Esophagus muscularis mucosa (tissue), 4 donors: ENCODE measurements at regions not wholly inside any gene's neighbourhood (a gene's known extent, or its start where the extent isn't known, plus 50 kb on each side); places are given as distances from the start of the nearest gene placed in this dataset.

Experiments
- DNase-seq: peaks from one replicate; pipeline ENCODE4 v3.0.0-alpha.2; 2017; ENCODE audit errors: extremely low spot score
- H3K27ac ChIP-seq, 4 donors: fragments of 200-600 bp; sonication (generic); replicated peaks in 1 of 4; 1 replicate in 3 of 4; 2 replicates in 1 of 4; pipeline ENCODE4 v1.5.1; 2016 to 2019; ENCODE audit warnings: mild to moderate bottlenecking in 1 of 4
- H3K27me3 ChIP-seq, 4 donors: fragments of 200-600 bp; sonication (generic); one replicate each; pipeline versions ENCODE4 v1.5.1 to v1.6.0; 2016 to 2019
- H3K36me3 ChIP-seq, 4 donors: fragments of 200-600 bp; sonication (generic); one replicate each; pipeline ENCODE4 v1.5.1; 2016 to 2019
- H3K4me1 ChIP-seq, 4 donors: fragments of 200-600 bp; sonication (generic); one replicate each; pipeline ENCODE4 v1.5.1; 2016 to 2019
- H3K4me3 ChIP-seq, 4 donors: fragments of 200-600 bp; sonication (generic); 1 replicate in 2 of 4; 2 replicates in 2 of 4; pipeline ENCODE4 v1.5.1; 2016 to 2019; ENCODE audit warnings: mild to moderate bottlenecking in 4 of 4, moderate library complexity in 1 of 4
- H3K9me3 ChIP-seq, 4 donors: fragments of 200-600 bp; sonication (generic); 1 replicate in 3 of 4; 2 replicates in 1 of 4; pipeline ENCODE4 v1.5.1; 2016 to 2019
- EP300 ChIP-seq: sonication (generic); formaldehyde crosslinking; IDR thresholded peaks from one replicate; pipeline ENCODE4 v1.6.1; 2017; ENCODE audit warnings: antibody characterized with exemption
- POLR2A ChIP-seq: fragments of 450-650 bp; IDR thresholded peaks from one replicate; pipeline ENCODE4 v1.6.1; 2017; ENCODE audit warnings: antibody characterized with exemption, moderate library complexity, mild to moderate bottlenecking, low read depth
- POLR2AphosphoS5 ChIP-seq, 2 donors: sonication (generic); formaldehyde crosslinking; IDR thresholded peaks; one replicate each; pipeline ENCODE4 v1.6.1; 2017; ENCODE audit warnings: antibody characterized with exemption in 2 of 2
- WGBS: methylation state at CpG from one replicate; pipeline ENCODE4 v1.1.5; 2018; 5-methylcytosine and 5-hydroxymethylcytosine counted together
- intact Hi-C: fragments of 100-400 bp; cut with DNase I; formaldehyde crosslinking; loops from one replicate; pipeline ENCODE4 v1.15.1; 2023
- TF ChIP-seq, protein P1 (sequence below), 3 experiments: fragments of 200-600 bp in 2 of 3; fragments of 450-650 bp in 1 of 3; sonication (generic) in 2 of 3; IDR thresholded peaks; one replicate each; pipeline ENCODE4 v1.5.1; 2017 to 2019; ENCODE audit warnings: antibody characterized with exemption in 3 of 3, mild to moderate bottlenecking in 2 of 3, moderate library complexity in 1 of 3

DNA sequence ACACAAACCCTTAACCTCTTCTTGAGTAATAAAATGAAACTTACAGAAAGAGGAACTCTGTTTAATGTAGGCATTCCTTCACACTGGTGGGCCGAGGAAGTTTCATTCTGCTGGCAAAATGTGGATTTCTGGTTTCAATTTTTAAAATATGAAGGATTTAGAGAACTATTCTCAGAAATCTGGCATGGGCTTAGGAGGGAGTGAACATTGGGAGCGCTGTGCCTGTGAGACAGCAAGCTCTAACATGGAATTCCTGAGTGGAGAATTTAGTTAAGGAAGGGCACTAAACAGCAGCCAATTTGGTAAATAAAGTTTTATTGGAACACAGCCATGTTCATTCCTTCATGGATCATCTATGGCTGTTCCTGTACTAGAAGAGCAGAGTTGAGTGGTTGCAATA lies 751.8 kb upstream of the IGFBP3 start:
- intact Hi-C loops: no loop called here
- Histone ChIP-seq H3K27me3 (no peaks in the 10 kb centered on the region), H3K36me3 (no peaks in the 10 kb centered on the region), H3K9me3 (no peaks in the 10 kb centered on the region), H3K4me1 (no peaks in the 10 kb centered on the region), H3K27ac (no peak overlapping the region), H3K4me3 (no peak overlapping the region)
- no peak for DNase-seq
- no peak for TF ChIP-seq EP300
- TF ChIP-seq, protein P1, sequence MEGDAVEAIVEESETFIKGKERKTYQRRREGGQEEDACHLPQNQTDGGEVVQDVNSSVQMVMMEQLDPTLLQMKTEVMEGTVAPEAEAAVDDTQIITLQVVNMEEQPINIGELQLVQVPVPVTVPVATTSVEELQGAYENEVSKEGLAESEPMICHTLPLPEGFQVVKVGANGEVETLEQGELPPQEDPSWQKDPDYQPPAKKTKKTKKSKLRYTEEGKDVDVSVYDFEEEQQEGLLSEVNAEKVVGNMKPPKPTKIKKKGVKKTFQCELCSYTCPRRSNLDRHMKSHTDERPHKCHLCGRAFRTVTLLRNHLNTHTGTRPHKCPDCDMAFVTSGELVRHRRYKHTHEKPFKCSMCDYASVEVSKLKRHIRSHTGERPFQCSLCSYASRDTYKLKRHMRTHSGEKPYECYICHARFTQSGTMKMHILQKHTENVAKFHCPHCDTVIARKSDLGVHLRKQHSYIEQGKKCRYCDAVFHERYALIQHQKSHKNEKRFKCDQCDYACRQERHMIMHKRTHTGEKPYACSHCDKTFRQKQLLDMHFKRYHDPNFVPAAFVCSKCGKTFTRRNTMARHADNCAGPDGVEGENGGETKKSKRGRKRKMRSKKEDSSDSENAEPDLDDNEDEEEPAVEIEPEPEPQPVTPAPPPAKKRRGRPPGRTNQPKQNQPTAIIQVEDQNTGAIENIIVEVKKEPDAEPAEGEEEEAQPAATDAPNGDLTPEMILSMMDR (IDR thresholded peaks at IDR 0.05): no peak
- no peak for TF ChIP-seq POLR2AphosphoS5 (IDR thresholded peaks at IDR 0.05)
- TF ChIP-seq POLR2A: no peak
- WGBS: 78% methylated on average over 2 of the region's 2 CpGs

DNA sequence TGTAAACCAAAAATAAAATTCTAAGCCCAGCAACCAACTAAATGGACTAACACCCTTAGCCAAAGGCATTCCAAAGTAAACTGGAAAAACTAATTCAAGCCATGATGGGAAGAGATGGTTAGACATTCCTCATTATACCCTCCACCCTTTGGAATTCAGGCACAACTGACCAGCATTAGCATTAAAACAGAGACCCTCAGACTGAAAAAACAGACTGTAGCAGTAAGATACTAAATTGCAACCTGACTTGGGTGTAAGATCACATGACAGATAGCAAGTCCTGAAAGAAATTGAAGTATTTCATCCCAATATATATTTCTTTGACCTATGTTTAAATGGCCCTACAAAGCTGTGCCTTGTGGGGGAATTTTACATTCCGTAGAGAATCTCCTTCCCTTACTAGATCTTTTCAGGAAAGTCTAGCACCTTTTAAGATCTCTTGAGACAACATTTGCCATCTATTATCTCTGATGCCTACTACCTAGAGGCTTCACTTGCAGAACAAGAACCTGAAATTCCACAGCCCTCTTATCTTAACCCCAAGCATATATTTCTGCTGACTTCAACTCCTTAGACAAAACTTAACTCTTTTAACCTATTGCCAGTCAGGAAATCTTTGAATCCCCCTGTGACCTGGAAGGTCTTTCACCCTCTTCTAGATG lies 750.2 kb upstream of the IGFBP3 start:
- intact Hi-C loops: no loop called here
- WGBS: 100% methylated on average over 1 of the region's 1 CpG

DNA sequence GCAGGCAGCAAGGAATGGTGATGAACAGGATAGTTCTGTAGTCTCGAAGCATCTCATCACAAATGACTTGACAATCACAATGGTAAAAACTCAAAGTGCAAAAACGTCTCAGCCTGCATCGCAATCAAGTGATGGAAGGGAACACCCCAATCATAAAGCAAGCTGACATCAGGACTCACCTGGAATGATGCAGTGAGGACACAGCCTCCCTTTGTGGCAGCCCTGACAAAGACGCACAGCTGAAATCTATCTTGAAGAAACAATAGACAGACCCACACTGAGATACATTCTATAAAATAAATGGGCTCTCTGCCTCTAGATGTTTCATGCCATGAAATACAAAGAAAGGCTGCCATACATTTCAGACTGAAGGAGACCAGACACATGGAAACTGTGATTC lies 748.0 kb upstream of the IGFBP3 start:
- DNase-seq: no peak
- Histone ChIP-seq H3K36me3 (no peaks in the 10 kb centered on the region), H3K9me3 (no peaks in the 10 kb centered on the region), H3K4me3 (no peak overlapping the region), H3K4me1 (no peaks in the 10 kb centered on the region), H3K27me3 (no peaks in the 10 kb centered on the region), H3K27ac (no peak overlapping the region)
- intact Hi-C loops: no loop called here
- 84% methylated on average over 4 of the region's 4 CpGs for WGBS
- TF ChIP-seq POLR2A (no peak), EP300 (no peak), POLR2AphosphoS5 (IDR thresholded peaks at IDR 0.05) (no peak)
- TF ChIP-seq, protein P1 (IDR thresholded peaks at IDR 0.05): no peak

More for the DNA sequence above, 750.2 kb upstream of the IGFBP3 start:
- Histone ChIP-seq H3K4me1 (no peaks in the 10 kb centered on the region), H3K9me3 (no peaks in the 10 kb centered on the region), H3K4me3 (no peak overlapping the region), H3K27ac (no peak overlapping the region), H3K27me3 (no peaks in the 10 kb centered on the region), H3K36me3 (no peaks in the 10 kb centered on the region)
- DNase-seq: no peak
- TF ChIP-seq EP300 (no peak), POLR2A (no peak), POLR2AphosphoS5 (IDR thresholded peaks at IDR 0.05) (no peak)
- TF ChIP-seq, protein P1 (IDR thresholded peaks at IDR 0.05): no peak

DNA sequence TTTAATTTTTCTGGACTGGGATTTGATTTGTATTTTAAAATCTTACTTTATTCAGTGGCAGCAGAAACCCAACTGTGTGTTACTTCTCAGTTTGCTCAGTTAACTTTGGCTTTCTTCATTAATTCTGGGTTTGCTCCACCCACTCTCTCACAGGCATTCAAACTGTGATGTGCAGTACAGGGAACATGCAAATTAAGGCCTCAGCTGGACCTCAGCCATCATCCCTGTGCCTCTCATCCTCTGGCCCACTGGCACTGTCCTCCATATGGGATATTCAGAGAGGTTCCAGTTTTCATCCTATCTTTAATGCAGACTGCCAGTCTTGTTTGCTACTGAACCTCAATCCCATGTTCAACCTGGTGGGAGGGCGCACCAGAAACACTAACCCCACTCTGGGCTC lies 743.4 kb upstream of the IGFBP3 start:
- Histone ChIP-seq H3K9me3 (no peaks in the 10 kb centered on the region), H3K27ac (no peak overlapping the region), H3K4me3 (no peak overlapping the region), H3K4me1 (peaks cover 0 to 15% (median 4%) of the 10 kb centered on the region in 4 donors), H3K27me3 (no peaks in the 10 kb centered on the region), H3K36me3 (no peaks in the 10 kb centered on the region)
- WGBS: 100% methylated on average over 1 of the region's 1 CpG
- no peak for DNase-seq
- no peak for TF ChIP-seq POLR2A
- intact Hi-C loops: no loop called here

DNA sequence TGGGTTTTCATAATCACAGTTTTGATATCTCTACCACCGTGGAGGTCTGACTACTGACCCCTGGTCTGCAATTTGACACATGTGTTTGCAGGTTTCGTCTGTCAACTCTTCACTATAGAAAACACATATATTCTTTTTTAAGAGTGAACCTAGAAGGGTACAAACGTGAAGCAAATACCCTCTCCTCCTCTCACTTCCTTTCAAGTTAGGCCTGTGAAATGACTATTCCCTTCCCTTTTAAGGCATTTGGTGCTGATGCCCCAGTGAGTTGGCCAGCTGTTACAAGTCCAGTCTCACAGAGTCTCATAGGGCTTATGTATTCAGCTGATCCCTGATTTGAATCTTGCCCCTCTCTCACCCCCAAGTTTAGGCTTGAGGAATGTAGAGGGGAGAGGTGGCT lies 742.0 kb upstream of the IGFBP3 start:
- Histone ChIP-seq H3K4me3 (no peak overlapping the region), H3K27me3 (no peaks in the 10 kb centered on the region), H3K9me3 (no peaks in the 10 kb centered on the region), H3K36me3 (no peaks in the 10 kb centered on the region), H3K27ac (no peak overlapping the region), H3K4me1 (peaks cover 0 to 15% (median 4%) of the 10 kb centered on the region in 4 donors)
- 51% methylated on average over 3 of the region's 3 CpGs for WGBS
- intact Hi-C loops: no loop called here
- DNase-seq: no peak
- TF ChIP-seq, protein P1 (IDR thresholded peaks at IDR 0.05): no peak
- TF ChIP-seq POLR2AphosphoS5 (IDR thresholded peaks at IDR 0.05): no peak
- no peak for TF ChIP-seq POLR2A
- no peak for TF ChIP-seq EP300
